H54 (cell line): ENCODE measurements at regions not wholly inside any gene's neighbourhood (a gene's known extent, or its start where the extent isn't known, plus 50 kb on each side); places are given as distances from the start of the nearest gene placed in this dataset.
"Not testable (repeated sequence)": the region's sequence is repeated elsewhere in the genome, so short reads cannot be mapped to it uniquely, and the experiment has no call there.

Experiments
- DNase-seq: peaks from one replicate; pipeline ENCODE4 v3.0.0; 2011; ENCODE audit warnings: low spot score, mixed read lengths; ENCODE audit not compliant: insufficient read length
- FAIRE-seq: peaks from 3 replicates; lab custom pipeline; 2011; peaks lifted over from hg19 to GRCh38; lab: Jason Lieb, UNC
- POLR2A ChIP-seq: IDR thresholded peaks from 2 replicates; pipeline ENCODE4 v1.6.1; 2011; ENCODE audit warnings: low read depth, mild to moderate bottlenecking, low read length

- FAIRE-seq (no peak), DNase-seq (no peak)
- no peak for TF ChIP-seq POLR2A
These were observed 628.0 kb downstream of the HTR1B start for GRCh38 chr6:76835293-76835692.

GRCh38 chr6:76834399-76834798, 628.9 kb downstream of the HTR1B start:
- no peak for DNase-seq
- FAIRE-seq = no peak
- TF ChIP-seq POLR2A = no peak

GRCh38 chr6:76831299-76831698, 632.0 kb downstream of the HTR1B start:
- DNase-seq (no peak), FAIRE-seq (no peak)
- no peak for TF ChIP-seq POLR2A

GRCh38 chr6:76823578-76823977, 639.7 kb downstream of the HTR1B start:
- not testable (repeated sequence) for FAIRE-seq, DNase-seq

GRCh38 chr6:76818451-76818850, 644.8 kb downstream of the HTR1B start:
- no peak for FAIRE-seq
- no peak for DNase-seq
- no peak for TF ChIP-seq POLR2A

GRCh38 chr6:76817429-76817828, 645.9 kb downstream of the HTR1B start:
- FAIRE-seq (no peak), DNase-seq (no peak)

GRCh38 chr6:76814496-76815458, 648.5 kb downstream of the HTR1B start:
- no peak for FAIRE-seq
- DNase-seq = no peak
- TF ChIP-seq POLR2A = no peak

More at GRCh38 chr6:76817429-76817828, 645.9 kb downstream of the HTR1B start:
- TF ChIP-seq POLR2A = no peak

- no peak for TF ChIP-seq POLR2A
- DNase-seq (no peak), FAIRE-seq (no peak)
These were observed 653.0 kb downstream of the HTR1B start for GRCh38 chr6:76810286-76810685.

- FAIRE-seq = no peak
- DNase-seq = no peak
These were observed 660.2 kb downstream of the HTR1B start for GRCh38 chr6:76803038-76803580.

GRCh38 chr6:76792394-76792793, 670.9 kb downstream of the HTR1B start:
- DNase-seq = no peak
- no peak for FAIRE-seq
- TF ChIP-seq POLR2A = no peak

More at GRCh38 chr6:76803038-76803580, 660.2 kb downstream of the HTR1B start:
- no peak for TF ChIP-seq POLR2A

GRCh38 chr6:76790881-76791280, 672.4 kb downstream of the HTR1B start:
- DNase-seq (no peak), FAIRE-seq (no peak)
- TF ChIP-seq POLR2A = no peak

- DNase-seq = no peak
- no peak for TF ChIP-seq POLR2A
- no peak for FAIRE-seq
These were observed 673.1 kb downstream of the HTR1B start for GRCh38 chr6:76790045-76790796.

- FAIRE-seq = no peak
- TF ChIP-seq POLR2A = no peak
- no peak for DNase-seq
These were observed 673.7 kb downstream of the HTR1B start for GRCh38 chr6:76789580-76789979.

GRCh38 chr6:76788155-76788554, 675.1 kb downstream of the HTR1B start:
- no peak for TF ChIP-seq POLR2A
- FAIRE-seq = no peak
- DNase-seq = no peak
